ENCODE measurements at regions not wholly inside any gene's neighbourhood (a gene's known extent, or its start where the extent isn't known, plus 50 kb on each side); places are given as distances from the start of the nearest gene placed in this dataset.

GRCh38 chr11:129308241-129308865 is 67.3 kb upstream of the BARX2 start:
- DNase-seq (ENCODE audit: low spot score), result no peak
- Histone ChIP-seq H3K4me3 (no peak overlapping the region), H3K27ac (no peak overlapping the region)
- TF ChIP-seq CTCF (IDR thresholded peaks at IDR 0.05), result no peak

- H3K4me3 ChIP-seq, result no peak overlapping the region
- no peak for TF ChIP-seq CTCF (IDR thresholded peaks at IDR 0.05)
- DNase-seq (ENCODE audit: low spot score), result no peak
- H3K27ac ChIP-seq, result no peak overlapping the region
Measured at GRCh38 chr11:129307162-129307561, 68.5 kb upstream of the BARX2 start.

GRCh38 chr11:129302386-129303101 is 73.1 kb upstream of the BARX2 start:
- no peak for TF ChIP-seq CTCF (IDR thresholded peaks at IDR 0.05)
- DNase-seq (ENCODE audit: low spot score), result no peak
- Histone ChIP-seq H3K27ac (no peak overlapping the region), H3K4me3 (no peak overlapping the region)

GRCh38 chr11:129300099-129300498 is 75.5 kb upstream of the BARX2 start:
- H3K4me3 ChIP-seq, result no peak overlapping the region
- DNase-seq (ENCODE audit: low spot score), result no peak
- H3K27ac ChIP-seq, result no peak overlapping the region
- no peak for TF ChIP-seq CTCF (IDR thresholded peaks at IDR 0.05)

GRCh38 chr11:129298988-129299387 is 76.7 kb upstream of the BARX2 start:
- Histone ChIP-seq H3K4me3 (no peak overlapping the region), H3K27ac (no peak overlapping the region)
- no peak for TF ChIP-seq CTCF (IDR thresholded peaks at IDR 0.05)
- no peak for DNase-seq (ENCODE audit: low spot score)

- H3K27ac ChIP-seq, result no peak overlapping the region
- TF ChIP-seq CTCF (IDR thresholded peaks at IDR 0.05), result no peak
Measured at GRCh38 chr11:129295746-129296145, 79.9 kb upstream of the BARX2 start.

GRCh38 chr11:129292771-129293170 is 82.9 kb upstream of the BARX2 start:
- Histone ChIP-seq H3K27ac (no peak overlapping the region), H3K4me3 (no peak overlapping the region)
- no peak for DNase-seq (ENCODE audit: low spot score)
- no peak for TF ChIP-seq CTCF (IDR thresholded peaks at IDR 0.05)

More at GRCh38 chr11:129295746-129296145, 79.9 kb upstream of the BARX2 start:
- no peak for DNase-seq (ENCODE audit: low spot score)
- no peak overlapping the region for H3K4me3 ChIP-seq

All from coronary artery (tissue), 2 donors.